K562 (cell line): ENCODE measurements at regions not wholly inside any gene's neighbourhood (a gene's known extent, or its start where the extent isn't known, plus 50 kb on each side); places are given as distances from the start of the nearest gene placed in this dataset.

Experiments
- BRCA1 ChIP-seq, 2 experiments: fragments of 450-650 bp in 1 of 2; sonication (generic) in 1 of 2; formaldehyde crosslinking in 1 of 2; IDR thresholded peaks; 2 replicates each; pipeline versions ENCODE4 v1.5.0 to v1.6.1; 2017 to 2020; ENCODE audit warnings: mild to moderate bottlenecking in 1 of 2, missing genetic modification reagents in 1 of 2
- CREB1 ChIP-seq, 2 experiments: sonication (generic) in 1 of 2; formaldehyde crosslinking in 1 of 2; IDR thresholded peaks; 2 replicates each; pipeline versions ENCODE4 v1.6.1 to v1.8.0; 2012 to 2022; ENCODE audit warnings: inconsistent platforms in 1 of 2, mild to moderate bottlenecking in 1 of 2, missing genetic modification reagents in 1 of 2, moderate library complexity in 1 of 2
- DDX20 ChIP-seq: fragments of 450-650 bp; IDR thresholded peaks from 2 replicates; pipeline ENCODE4 v1.6.1; 2016; ENCODE audit warnings: missing genetic modification characterization, low read depth, mild to moderate bottlenecking, missing compliant biosample characterization, moderate library complexity
- ESRRB ChIP-seq: fragments of 250-450 bp; sonication (Bioruptor Pico); IDR thresholded peaks from 2 replicates; pipeline ENCODE4 v1.5.0; 2020; ENCODE audit warnings: mild to moderate bottlenecking, moderate library complexity, borderline replicate concordance
- FOXJ2 ChIP-seq: fragments of 200-800 bp; sonication (Bioruptor generic); IDR thresholded peaks from 2 replicates; pipeline ENCODE4 v1.6.1; 2016; ENCODE audit warnings: missing genetic modification characterization, missing compliant biosample characterization
- GTF2F1 ChIP-seq: IDR thresholded peaks from 2 replicates; pipeline ENCODE4 v1.6.1; 2011; ENCODE audit warnings: low read depth, low read length, improper control_type of control experiment
- MCM3 ChIP-seq: fragments of 450-650 bp; IDR thresholded peaks from 2 replicates; pipeline ENCODE4 v1.6.1; 2016
- PURB ChIP-seq: sonication (generic); formaldehyde crosslinking; IDR thresholded peaks from 2 replicates; pipeline ENCODE4 v1.9.0; 2021; ENCODE audit warnings: low read depth, mild to moderate bottlenecking, missing genetic modification reagents
- SMAD3 ChIP-seq: fragments of 450-650 bp; formaldehyde crosslinking; conservative IDR thresholded peaks from 2 replicates; pipeline ENCODE4 v1.4.0; 2020; ENCODE audit warnings: mild to moderate bottlenecking
- ZMIZ1 ChIP-seq, 2 experiments: fragments of 150-350 bp in 1 of 2; IDR thresholded peaks; 2 replicates each; pipeline ENCODE4 v1.6.1; 2012 to 2016; ENCODE audit warnings: low read depth in 2 of 2, low read length in 2 of 2, mild to moderate bottlenecking in 1 of 2, moderate library complexity in 1 of 2

GRCh38 chr5:92180391-92180790 is 797.3 kb upstream of the ARRDC3 start (continued):
- TF ChIP-seq ZMIZ1 (IDR thresholded peaks at IDR 0.05; ENCODE audit: low read depth in 2 of 2, low read length in 2 of 2) (no peak), PURB (CRISPR knock-in tag) (no peak), MCM3 (no peak), BRCA1 (IDR thresholded peaks at IDR 0.05) (no peak), BRCA1 (CRISPR knock-in tag; IDR thresholded peaks at IDR 0.05) (no peak), DDX20 (tag) (no peak), FOXJ2 (no peak), ESRRB (CRISPR knock-in tag) (no peak), SMAD3 (CRISPR knock-in tag) (no peak), CREB1 (IDR thresholded peaks at IDR 0.05) (no peak), CREB1 (CRISPR knock-in tag; IDR thresholded peaks at IDR 0.05) (no peak), GTF2F1 (no peak)
